ENCODE measurements at regions not wholly inside any gene's neighbourhood (a gene's known extent, or its start where the extent isn't known, plus 50 kb on each side); places are given as distances from the start of the nearest gene placed in this dataset.

GRCh38 chr14:84610086-84610485 is 919.9 kb upstream of the FLRT2 start:
- Histone ChIP-seq H3K4me3 (ENCODE audit: low read depth in 1 of 2, low read length in 2 of 2) (no peak overlapping the region), H3K27ac (ENCODE audit: low read length) (no peak overlapping the region), H3K9me3 (ENCODE audit: insufficient read depth, low read length, severe bottlenecking) (no peaks in the 10 kb centered on the region), H3K36me3 (ENCODE audit: insufficient read depth, low read length) (no peaks in the 10 kb centered on the region), H2AFZ (ENCODE audit: low read depth, low read length) (no peak overlapping the region), H4K20me1 (ENCODE audit: insufficient read depth, low read length) (no peaks in the 10 kb centered on the region), H3K27me3 (ENCODE audit: insufficient read depth, low read length, poor library complexity) (no peaks in the 10 kb centered on the region), H3K4me1 (ENCODE audit: insufficient read depth, low read length) (no peaks in the 10 kb centered on the region), H3K79me2 (ENCODE audit: insufficient read depth, low read length) (no peaks in the 10 kb centered on the region), H3K4me2 (ENCODE audit: insufficient read depth, low read length) (no peak overlapping the region), H3K9ac (ENCODE audit: low read depth, low read length) (no peak overlapping the region)
- no peak for DNase-seq
- TF ChIP-seq EZH2 (IDR thresholded peaks at IDR 0.05; ENCODE audit: borderline replicate concordance, low read depth, low read length, severe bottlenecking), result no peak
- no peak for TF ChIP-seq CTCF (IDR thresholded peaks at IDR 0.05; ENCODE audit: borderline replicate concordance, extremely low read depth, low read length, poor library complexity, severe bottlenecking)
- ATAC-seq (ENCODE audit: insufficient read depth, low read depth), result no peak

- Histone ChIP-seq H3K79me2 (ENCODE audit: insufficient read depth, low read length) (no peaks in the 10 kb centered on the region), H3K4me3 (ENCODE audit: low read depth in 1 of 2, low read length in 2 of 2) (no peak overlapping the region), H3K9ac (ENCODE audit: low read depth, low read length) (no peak overlapping the region), H3K36me3 (ENCODE audit: insufficient read depth, low read length) (no peaks in the 10 kb centered on the region), H3K4me1 (ENCODE audit: insufficient read depth, low read length) (no peaks in the 10 kb centered on the region), H4K20me1 (ENCODE audit: insufficient read depth, low read length) (no peaks in the 10 kb centered on the region), H2AFZ (ENCODE audit: low read depth, low read length) (no peak overlapping the region), H3K27me3 (ENCODE audit: insufficient read depth, low read length, poor library complexity) (no peaks in the 10 kb centered on the region), H3K27ac (ENCODE audit: low read length) (no peak overlapping the region), H3K4me2 (ENCODE audit: insufficient read depth, low read length) (no peak overlapping the region), H3K9me3 (ENCODE audit: insufficient read depth, low read length, severe bottlenecking) (no peaks in the 10 kb centered on the region)
- ATAC-seq (ENCODE audit: insufficient read depth, low read depth) (no peak), DNase-seq (no peak)
- no peak for TF ChIP-seq EZH2 (IDR thresholded peaks at IDR 0.05; ENCODE audit: borderline replicate concordance, low read depth, low read length, severe bottlenecking)
- no peak for TF ChIP-seq CTCF (IDR thresholded peaks at IDR 0.05; ENCODE audit: borderline replicate concordance, extremely low read depth, low read length, poor library complexity, severe bottlenecking)
Observed at GRCh38 chr14:84622357-84622756, 907.6 kb upstream of the FLRT2 start.

GRCh38 chr14:84643446-84643845 is 886.5 kb upstream of the FLRT2 start:
- Histone ChIP-seq H3K9ac (ENCODE audit: low read depth, low read length) (no peak overlapping the region), H3K4me3 (ENCODE audit: low read depth in 1 of 2, low read length in 2 of 2) (no peak overlapping the region), H3K4me2 (ENCODE audit: insufficient read depth, low read length) (no peak overlapping the region), H3K36me3 (ENCODE audit: insufficient read depth, low read length) (no peaks in the 10 kb centered on the region), H3K79me2 (ENCODE audit: insufficient read depth, low read length) (no peaks in the 10 kb centered on the region), H3K27ac (ENCODE audit: low read length) (no peak overlapping the region), H3K4me1 (ENCODE audit: insufficient read depth, low read length) (no peaks in the 10 kb centered on the region), H3K9me3 (ENCODE audit: insufficient read depth, low read length, severe bottlenecking) (no peaks in the 10 kb centered on the region), H2AFZ (ENCODE audit: low read depth, low read length) (no peak overlapping the region), H4K20me1 (ENCODE audit: insufficient read depth, low read length) (no peaks in the 10 kb centered on the region), H3K27me3 (ENCODE audit: insufficient read depth, low read length, poor library complexity) (no peaks in the 10 kb centered on the region)
- TF ChIP-seq EZH2 (IDR thresholded peaks at IDR 0.05; ENCODE audit: borderline replicate concordance, low read depth, low read length, severe bottlenecking), result no peak
- no peak for ATAC-seq (ENCODE audit: insufficient read depth, low read depth)
- no peak for DNase-seq

GRCh38 chr14:84646786-84647500 is 883.0 kb upstream of the FLRT2 start:
- no peak overlapping the region for H3K27ac ChIP-seq (ENCODE audit: low read length)
- H3K27me3 ChIP-seq (ENCODE audit: insufficient read depth, low read length, poor library complexity), result no peaks in the 10 kb centered on the region
- H3K4me1 ChIP-seq (ENCODE audit: insufficient read depth, low read length), result no peaks in the 10 kb centered on the region
- H2AFZ ChIP-seq (ENCODE audit: low read depth, low read length), result no peak overlapping the region
- H4K20me1 ChIP-seq (ENCODE audit: insufficient read depth, low read length), result no peaks in the 10 kb centered on the region
- no peaks in the 10 kb centered on the region for H3K79me2 ChIP-seq (ENCODE audit: insufficient read depth, low read length)
- H3K4me2 ChIP-seq (ENCODE audit: insufficient read depth, low read length), result no peak overlapping the region
- no peak for TF ChIP-seq CTCF (IDR thresholded peaks at IDR 0.05; ENCODE audit: borderline replicate concordance, extremely low read depth, low read length, poor library complexity, severe bottlenecking)
- TF ChIP-seq EZH2 (IDR thresholded peaks at IDR 0.05; ENCODE audit: borderline replicate concordance, low read depth, low read length, severe bottlenecking), result no peak
- H3K9me3 ChIP-seq (ENCODE audit: insufficient read depth, low read length, severe bottlenecking), result no peaks in the 10 kb centered on the region
- H3K36me3 ChIP-seq (ENCODE audit: insufficient read depth, low read length), result no peaks in the 10 kb centered on the region
- no peak overlapping the region for H3K9ac ChIP-seq (ENCODE audit: low read depth, low read length)
- ATAC-seq (ENCODE audit: insufficient read depth, low read depth) (no peak), DNase-seq (no peak)
- H3K4me3 ChIP-seq (ENCODE audit: low read depth in 1 of 2, low read length in 2 of 2), result no peak overlapping the region

Data from DND-41 (cell line).